Coronary artery (tissue), 2 donors: ENCODE measurements at regions not wholly inside any gene's neighbourhood (a gene's known extent, or its start where the extent isn't known, plus 50 kb on each side); places are given as distances from the start of the nearest gene placed in this dataset.

ENCODE experiments used
- DNase-seq: peaks from one replicate; pipeline ENCODE4 v3.0.0-alpha.2; 2017; ENCODE audit warnings: low spot score
- H3K27ac ChIP-seq, 2 donors: fragments of 200-600 bp; sonication (generic); one replicate each; pipeline ENCODE4 v1.5.1; 2016 to 2019
- H3K4me3 ChIP-seq: fragments of 200-600 bp; sonication (generic); 2 replicates; pipeline ENCODE4 v1.5.1; 2016; ENCODE audit warnings: mild to moderate bottlenecking, moderate library complexity
- CTCF ChIP-seq: fragments of 200-600 bp; sonication (generic); IDR thresholded peaks from one replicate; pipeline ENCODE4 v1.5.1; 2019; ENCODE audit warnings: antibody characterized with exemption

- H3K27ac ChIP-seq: no peak overlapping the region
- TF ChIP-seq CTCF: no peak
- no peak overlapping the region for H3K4me3 ChIP-seq
- no peak for DNase-seq
Observed at GRCh38 chr20:10936786-10937185, 263.0 kb upstream of the JAG1 start.

- no peak overlapping the region for H3K4me3 ChIP-seq
- no peak for DNase-seq
- no peak for TF ChIP-seq CTCF
- no peak overlapping the region for H3K27ac ChIP-seq
Observed at GRCh38 chr20:10939331-10939941, 265.6 kb upstream of the JAG1 start.

DNA sequence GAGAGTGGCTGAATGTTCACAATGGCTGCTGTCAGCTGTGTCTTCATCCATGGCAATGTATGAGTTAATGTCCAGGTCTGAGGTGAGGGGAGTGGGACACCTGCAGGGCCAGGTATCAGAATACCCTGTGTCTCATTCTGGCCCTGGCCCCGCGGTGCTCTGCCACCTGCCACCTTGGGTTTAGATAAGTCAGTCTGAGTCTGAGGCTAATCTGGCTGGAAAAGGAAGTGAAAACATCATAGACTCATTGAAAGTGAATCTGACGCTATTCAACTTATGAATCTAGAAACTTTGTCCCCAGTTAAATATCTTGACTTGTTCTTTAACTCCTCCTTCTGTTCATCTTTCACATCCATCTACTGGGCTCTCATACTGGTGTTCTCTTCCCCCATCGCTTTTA is 267.1 kb upstream of the JAG1 start:
- H3K27ac ChIP-seq: no peak overlapping the region
- H3K4me3 ChIP-seq: no peak overlapping the region
- no peak for TF ChIP-seq CTCF
- DNase-seq: no peak

- Histone ChIP-seq H3K27ac (no peak overlapping the region), H3K4me3 (no peak overlapping the region)
- no peak for DNase-seq
- no peak for TF ChIP-seq CTCF
Observed at GRCh38 chr20:10943686-10944265, 270.0 kb upstream of the JAG1 start.

DNA sequence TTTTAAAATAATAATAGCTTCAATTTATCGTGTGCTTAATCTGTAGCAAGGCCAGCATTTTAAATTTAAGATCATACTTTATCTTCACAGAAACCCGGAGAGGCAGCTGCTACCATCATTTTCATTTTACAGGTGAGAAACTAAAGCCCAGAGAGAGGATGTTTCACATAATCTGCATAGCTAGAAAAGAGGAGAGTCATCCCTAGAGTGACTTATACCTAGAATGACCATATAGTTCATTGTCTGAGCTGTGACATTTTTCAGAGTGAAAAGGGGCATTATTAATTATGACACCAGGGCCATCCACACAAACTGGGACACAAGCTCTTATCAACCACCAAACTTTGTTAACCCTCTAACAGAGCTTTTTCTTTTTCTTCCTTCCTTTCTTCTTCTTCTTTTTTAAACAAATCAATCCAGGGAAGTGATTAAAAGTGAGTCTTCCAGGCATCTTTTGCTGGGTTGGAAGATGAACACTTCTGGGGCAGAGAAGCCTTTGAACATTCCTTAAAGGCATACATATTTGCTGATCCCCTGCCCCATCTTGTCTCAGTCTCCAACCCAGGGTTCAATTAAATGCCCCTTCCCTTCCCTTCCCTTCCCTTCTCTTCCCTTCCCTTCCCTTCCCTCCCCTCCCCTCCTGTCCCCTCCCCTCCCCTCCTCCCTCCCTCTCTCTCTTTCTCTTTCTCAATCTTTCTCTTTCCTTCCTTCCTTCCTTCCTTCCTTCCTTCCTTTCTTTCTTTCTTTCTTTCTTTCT is 272.5 kb upstream of the JAG1 start:
- TF ChIP-seq CTCF: no peak
- H3K27ac ChIP-seq: no peak overlapping the region
- H3K4me3 ChIP-seq: no peak overlapping the region
- no peak for DNase-seq

DNA sequence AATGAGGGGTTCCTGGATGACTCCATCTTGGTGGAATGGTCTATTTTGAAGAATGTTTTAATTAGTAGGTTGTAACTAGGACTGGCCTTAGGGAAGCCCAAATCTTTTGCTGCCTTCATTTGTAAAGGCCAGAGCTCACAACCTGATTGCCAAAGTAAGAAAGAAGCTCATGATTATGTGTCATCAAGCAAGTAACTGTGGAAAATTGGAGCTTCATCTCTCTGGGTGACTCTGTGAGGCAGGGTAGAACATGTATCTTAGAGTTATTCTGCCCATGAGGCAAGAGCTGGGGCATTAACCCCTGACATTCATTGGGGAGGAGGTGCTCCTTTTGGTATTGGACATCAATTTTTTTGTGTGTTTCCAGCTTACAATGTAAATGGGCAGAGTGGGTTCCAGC is 273.9 kb upstream of the JAG1 start:
- TF ChIP-seq CTCF: no peak
- Histone ChIP-seq H3K27ac (no peak overlapping the region), H3K4me3 (no peak overlapping the region)
- DNase-seq: no peak
